GM10266 (cell line): ENCODE measurements at regions not wholly inside any gene's neighbourhood (a gene's known extent, or its start where the extent isn't known, plus 50 kb on each side); places are given as distances from the start of the nearest gene placed in this dataset.

ENCODE experiments used
- DNase-seq: peaks from one replicate; pipeline ENCODE4 v3.0.0; 2012; ENCODE audit errors: extremely low spot score
- TF ChIP-seq, protein P1 (sequence below): IDR thresholded peaks from 2 replicates; pipeline ENCODE4 v1.5.1; 2012; ENCODE audit warnings: mild to moderate bottlenecking, low read depth; ENCODE audit not compliant: control insufficient read depth, insufficient read depth; ENCODE audit errors: missing control alignments

DNA sequence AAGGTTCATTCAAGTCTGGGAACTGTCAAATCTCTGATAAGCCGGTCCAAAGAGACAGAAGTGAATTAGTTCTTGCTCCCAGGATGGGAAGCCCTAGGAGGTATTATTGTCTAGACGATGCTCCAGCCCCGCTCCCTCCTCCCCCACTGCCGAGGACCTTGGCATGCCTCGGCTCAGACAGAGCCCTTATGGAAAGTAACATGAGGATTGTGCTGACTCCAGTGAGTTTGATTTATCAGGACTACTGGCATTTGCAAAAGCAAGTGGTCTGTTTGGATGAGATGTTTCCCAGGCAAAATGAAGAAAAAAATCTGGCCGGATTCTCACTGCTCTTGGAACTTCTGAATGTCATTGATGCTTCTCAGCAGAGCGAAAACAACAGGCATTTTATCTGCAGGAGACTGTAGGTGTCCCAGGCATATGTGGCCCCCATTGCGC, 341.0 kb downstream of the ETS1 start:
- DNase-seq: no peak
- TF ChIP-seq, protein P1, sequence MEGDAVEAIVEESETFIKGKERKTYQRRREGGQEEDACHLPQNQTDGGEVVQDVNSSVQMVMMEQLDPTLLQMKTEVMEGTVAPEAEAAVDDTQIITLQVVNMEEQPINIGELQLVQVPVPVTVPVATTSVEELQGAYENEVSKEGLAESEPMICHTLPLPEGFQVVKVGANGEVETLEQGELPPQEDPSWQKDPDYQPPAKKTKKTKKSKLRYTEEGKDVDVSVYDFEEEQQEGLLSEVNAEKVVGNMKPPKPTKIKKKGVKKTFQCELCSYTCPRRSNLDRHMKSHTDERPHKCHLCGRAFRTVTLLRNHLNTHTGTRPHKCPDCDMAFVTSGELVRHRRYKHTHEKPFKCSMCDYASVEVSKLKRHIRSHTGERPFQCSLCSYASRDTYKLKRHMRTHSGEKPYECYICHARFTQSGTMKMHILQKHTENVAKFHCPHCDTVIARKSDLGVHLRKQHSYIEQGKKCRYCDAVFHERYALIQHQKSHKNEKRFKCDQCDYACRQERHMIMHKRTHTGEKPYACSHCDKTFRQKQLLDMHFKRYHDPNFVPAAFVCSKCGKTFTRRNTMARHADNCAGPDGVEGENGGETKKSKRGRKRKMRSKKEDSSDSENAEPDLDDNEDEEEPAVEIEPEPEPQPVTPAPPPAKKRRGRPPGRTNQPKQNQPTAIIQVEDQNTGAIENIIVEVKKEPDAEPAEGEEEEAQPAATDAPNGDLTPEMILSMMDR: no peak

DNA sequence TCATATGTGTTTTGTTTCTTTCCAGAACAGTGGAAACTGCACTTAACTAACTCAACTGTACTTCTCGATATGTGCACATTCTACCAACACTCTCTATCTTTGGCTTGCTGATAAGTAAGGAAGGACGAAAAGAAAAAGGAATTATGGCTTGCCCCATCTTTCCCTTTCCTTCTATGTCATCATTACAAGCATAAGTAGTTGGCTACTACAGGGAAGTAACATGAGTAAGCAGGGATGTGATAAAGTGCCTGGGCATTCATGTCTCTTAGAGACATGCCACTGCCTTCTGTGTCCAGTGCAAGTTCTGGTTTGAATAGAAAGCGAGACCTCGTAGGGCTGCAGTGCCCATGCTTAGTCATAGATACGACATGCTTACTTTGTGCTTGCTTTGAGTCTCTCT, 342.5 kb downstream of the ETS1 start:
- no peak for DNase-seq
- TF ChIP-seq, protein P1: no peak

DNA sequence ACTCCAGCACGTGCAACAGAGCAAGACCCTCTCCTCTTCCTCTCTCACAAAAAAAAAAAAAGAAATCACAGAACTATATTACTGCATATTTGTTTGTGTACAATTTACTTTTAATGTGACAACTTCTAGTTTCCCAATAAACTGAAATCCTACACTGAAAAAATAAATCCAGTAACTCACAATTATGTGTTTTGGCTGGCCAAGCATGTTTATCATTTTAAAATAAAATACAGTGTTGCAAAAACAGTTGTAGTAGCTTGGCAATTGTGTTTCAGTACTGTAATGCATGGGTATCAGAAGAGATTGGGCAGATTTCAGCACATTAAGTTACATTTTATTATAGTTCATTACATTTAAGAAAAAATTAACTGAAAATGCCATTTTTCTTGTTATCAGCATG, 344.9 kb downstream of the ETS1 start:
- no peak for DNase-seq
- TF ChIP-seq, protein P1: no peak

DNA sequence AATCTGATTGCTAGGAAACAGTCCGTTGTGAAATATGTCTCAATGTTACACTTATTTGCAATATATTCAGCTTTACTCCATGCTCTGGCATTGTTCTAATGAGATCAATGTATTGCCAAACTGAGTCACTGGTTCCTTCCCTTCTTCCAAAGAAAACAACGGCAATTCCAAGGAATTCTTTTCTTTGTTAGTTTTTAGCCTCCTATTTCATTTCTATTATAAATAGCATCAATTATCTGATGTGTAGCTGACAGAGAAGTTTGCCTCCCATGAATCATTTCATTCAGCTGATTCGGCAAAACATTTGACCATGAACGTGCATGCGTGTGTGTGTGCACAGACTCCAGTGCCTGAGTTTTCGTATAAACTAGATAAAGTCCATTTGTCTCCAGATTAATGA, 346.8 kb downstream of the ETS1 start:
- TF ChIP-seq, protein P1: no peak
- DNase-seq: no peak

DNA sequence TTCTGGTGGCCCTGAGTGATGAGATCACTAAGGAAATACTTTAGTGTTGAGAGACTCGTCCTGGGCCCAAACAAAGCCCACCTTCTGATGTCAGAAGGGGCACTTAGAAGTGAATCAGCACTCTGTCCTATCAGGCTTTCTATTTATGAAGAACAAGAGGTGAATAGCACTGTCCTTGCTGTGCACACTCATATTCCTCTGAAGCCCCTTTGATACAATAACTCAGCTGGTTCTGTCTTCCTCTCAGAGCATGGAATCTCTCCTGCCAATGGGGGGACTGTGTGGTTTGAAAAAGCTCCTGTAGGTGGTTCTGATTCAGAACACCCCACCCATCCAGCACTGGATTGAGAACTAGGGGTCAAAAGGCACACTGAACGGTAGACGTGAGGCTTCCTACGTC, 348.1 kb downstream of the ETS1 start:
- TF ChIP-seq, protein P1: no peak

DNA sequence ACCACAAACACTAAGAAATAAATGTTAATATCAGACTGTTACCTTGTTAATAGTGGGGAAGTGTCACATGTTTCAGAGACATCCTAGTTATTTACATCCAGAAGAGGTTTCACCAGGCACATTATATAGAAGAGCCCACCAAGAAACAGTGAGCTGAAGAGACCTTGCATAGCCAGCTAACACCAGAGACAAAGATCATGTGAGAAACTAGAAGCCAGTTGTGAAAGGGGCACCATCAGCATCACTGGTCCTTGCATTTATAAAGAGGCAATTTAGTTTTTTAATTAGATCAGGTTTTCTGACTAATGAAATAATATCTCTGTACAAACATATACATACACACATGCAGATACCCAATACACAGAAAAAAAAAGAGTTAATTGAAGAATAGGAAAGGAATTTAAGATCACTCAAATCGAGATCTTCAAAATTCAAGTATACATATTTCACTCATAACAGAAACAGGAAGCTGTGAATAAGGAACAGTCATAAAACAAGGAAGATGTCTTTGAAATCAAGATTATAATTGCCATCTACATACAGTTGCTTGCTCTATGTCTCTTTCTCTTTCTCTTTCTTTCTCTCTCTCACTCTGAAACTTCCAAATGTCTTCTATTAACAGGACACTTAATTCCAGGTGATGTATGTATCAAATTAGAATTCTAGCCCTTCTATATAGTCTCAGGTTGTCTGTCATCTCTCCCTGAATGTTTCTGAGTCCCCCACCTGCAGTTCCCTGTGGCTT, 348.7 kb downstream of the ETS1 start:
- TF ChIP-seq, protein P1: no peak
- no peak for DNase-seq

More for the DNA sequence above, 348.1 kb downstream of the ETS1 start:
- no peak for DNase-seq
